HG03196 (cell line): ENCODE measurements at regions not wholly inside any gene's neighbourhood (a gene's known extent, or its start where the extent isn't known, plus 50 kb on each side); places are given as distances from the start of the nearest gene placed in this dataset.

Experiments
- ATAC-seq: cut with Tn5 transposase; IDR thresholded peaks from one replicate; pipeline ENCODE4 v1.9.1; 2021; ENCODE audit not compliant: unreplicated experiment

DNA sequence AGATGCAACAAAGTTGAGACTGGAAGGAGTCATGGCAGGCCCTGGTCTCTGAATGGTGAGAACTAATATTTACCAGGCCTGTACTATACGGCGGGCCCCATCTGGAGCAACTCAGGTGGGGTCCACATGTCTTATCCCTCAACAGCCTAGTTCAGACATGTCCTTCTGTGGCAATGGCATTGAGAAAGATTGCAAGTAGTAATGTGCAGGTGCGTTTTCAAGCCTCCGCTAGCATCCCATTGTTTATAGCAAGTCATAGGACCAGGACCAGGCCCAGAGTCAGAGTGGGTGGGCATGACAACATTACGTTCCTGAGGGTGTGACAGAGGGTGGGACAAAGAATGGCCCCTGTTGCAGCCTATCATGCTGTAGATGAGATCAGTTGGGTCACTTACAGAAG lies 541.1 kb downstream of the EFNB2 start:
- ATAC-seq: no peak

DNA sequence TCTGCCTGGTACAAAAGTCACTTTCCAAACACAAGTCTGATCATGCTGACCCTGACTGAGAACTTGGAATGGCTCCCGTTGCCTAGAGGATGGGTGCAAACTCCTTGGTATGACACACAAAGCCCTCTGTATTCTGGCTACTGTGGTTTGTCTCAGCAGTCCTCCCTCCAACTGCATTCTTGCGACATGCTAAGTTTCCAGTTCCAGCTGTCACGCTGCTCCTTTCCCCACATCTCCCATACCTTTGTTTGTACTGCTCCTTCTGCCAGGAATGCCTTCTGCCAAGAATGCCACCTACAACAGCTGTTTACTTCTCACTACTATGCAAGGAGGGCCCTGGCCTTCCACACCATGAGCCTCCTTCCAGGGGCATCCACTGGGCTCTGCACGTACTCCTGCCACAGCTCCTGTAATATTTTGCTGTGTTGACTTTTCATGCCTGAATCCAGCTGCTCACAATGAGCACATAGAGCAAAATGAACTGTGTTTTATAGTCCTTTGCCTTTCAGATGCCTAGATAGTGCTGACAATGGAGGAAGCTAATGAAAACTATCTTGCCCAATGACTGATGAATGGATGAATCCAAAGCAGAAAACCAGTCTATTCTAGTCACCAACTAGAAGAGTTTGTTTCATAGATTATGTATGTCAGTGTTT lies 543.7 kb downstream of the EFNB2 start:
- ATAC-seq: no peak

DNA sequence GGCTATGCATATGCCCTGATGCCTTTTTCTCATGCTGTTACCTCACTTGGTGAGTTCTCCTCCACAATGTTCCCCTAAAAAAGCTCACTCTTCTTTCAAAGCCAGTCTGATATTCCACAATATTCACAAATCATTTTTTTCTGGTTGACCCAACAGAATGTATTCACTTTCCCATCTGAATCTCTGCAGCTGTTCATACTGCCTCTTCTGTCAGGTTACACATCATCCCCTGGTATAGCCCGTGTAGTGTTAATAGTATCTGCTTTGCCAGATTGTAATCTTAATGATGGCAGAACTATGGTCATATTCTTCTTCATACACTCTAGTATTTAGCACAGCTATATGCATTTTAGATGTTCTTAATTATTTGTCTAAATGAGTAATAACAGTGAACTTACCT lies 544.3 kb downstream of the EFNB2 start:
- ATAC-seq: no peak

DNA sequence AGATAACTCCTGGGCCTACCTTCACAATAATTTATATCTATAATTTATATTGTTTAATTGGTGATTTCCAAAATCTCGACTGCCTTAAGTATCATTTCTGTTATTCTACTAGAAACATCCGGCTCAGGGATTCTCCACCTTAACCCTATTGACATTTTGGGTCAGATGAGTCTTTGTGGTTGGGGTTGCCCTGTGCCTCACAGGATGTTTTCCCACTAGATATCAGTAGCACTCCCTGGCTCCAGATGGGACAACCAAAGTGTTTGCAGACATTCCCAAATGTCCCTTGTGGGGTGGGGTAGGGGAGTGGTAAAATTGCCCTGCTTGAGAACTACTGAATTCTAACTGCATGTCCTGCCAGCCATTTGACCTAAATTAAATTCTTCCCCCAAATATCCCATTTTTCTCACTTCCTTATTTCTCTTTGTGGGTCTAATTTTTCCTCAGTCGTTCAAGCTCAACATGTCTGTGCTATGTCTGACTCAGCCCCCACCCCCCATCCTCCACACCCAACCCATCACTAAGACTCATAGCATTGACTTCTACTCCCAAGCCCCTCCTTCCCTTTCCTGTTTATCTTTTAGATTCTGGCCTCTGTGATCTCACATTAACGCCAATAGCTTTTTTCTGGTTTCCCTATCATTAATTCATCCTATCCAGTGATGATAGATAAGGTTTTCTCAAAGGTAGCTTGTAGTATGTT lies 545.1 kb downstream of the EFNB2 start:
- ATAC-seq: no peak

DNA sequence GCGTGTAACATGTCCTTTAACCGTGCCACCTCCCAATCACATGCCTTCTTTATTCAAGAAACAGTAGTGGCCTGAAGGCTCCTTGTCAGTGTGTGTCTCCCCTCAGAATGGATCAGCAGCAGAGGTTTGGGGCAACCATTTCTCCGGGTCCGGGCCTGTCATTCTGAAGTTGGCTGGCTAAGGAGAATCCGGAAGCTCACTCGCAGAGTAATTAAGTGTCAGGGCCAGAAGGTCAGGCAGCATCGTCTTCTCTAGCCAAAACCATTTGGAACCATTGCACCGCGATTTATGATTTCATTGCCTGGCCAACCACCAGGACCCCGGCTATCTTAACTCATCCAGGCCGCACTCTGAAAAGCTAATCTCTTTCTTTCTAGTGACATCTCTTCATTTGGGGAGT lies 550.8 kb downstream of the EFNB2 start:
- no peak for ATAC-seq

DNA sequence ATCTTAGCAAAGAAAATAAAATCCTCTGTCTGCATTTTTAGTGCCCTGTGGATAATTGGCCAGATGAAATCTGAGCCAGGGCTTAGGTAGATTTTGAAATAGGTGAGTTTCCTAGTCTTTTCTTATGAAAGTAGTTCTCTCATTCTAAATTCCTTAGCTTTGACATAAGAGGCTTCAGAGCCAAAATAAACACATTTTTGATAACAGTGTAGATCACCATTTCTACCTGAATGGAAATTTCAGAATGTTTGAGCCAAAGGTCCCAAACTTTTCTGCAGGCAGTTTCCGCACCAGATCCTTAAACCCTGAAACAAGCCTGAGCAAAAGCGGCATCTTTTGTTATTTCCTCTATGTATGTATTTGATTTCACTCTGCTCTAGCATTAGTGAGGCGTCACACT lies 551.2 kb downstream of the EFNB2 start:
- ATAC-seq: no peak

DNA sequence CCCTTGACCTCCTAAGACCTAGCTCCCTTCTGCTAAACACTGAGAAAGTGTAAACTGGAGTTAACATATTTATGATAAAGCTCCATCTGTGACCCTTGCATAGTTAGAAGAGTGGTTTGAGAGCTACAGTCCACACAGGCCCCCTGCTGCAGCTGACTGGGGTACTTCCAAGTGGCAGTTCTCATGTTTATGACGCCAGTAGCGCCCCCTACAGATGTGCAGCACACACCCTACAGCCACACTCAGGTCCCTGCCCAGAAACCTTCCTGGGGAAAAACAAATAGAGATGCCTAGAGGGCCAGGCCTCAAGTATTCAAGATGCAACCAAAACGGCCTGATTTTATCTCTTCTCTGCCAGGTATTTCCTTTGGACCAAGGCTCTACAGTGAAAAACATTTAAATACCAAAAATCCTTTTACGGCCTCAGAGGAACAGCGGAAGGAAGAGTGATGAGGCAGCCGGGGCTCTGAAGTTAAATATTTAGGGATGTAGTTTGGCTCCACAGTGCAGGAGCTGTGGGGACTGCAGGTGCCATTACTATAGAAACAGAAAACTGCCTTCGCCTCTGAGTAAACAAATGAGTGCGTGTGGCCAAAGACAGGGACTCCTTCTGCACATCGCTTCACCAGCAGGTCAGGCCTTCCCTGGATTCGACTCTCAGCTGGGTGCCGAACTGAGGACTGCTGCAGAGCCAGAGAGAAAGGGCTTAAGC lies 553.1 kb downstream of the EFNB2 start:
- no peak for ATAC-seq

DNA sequence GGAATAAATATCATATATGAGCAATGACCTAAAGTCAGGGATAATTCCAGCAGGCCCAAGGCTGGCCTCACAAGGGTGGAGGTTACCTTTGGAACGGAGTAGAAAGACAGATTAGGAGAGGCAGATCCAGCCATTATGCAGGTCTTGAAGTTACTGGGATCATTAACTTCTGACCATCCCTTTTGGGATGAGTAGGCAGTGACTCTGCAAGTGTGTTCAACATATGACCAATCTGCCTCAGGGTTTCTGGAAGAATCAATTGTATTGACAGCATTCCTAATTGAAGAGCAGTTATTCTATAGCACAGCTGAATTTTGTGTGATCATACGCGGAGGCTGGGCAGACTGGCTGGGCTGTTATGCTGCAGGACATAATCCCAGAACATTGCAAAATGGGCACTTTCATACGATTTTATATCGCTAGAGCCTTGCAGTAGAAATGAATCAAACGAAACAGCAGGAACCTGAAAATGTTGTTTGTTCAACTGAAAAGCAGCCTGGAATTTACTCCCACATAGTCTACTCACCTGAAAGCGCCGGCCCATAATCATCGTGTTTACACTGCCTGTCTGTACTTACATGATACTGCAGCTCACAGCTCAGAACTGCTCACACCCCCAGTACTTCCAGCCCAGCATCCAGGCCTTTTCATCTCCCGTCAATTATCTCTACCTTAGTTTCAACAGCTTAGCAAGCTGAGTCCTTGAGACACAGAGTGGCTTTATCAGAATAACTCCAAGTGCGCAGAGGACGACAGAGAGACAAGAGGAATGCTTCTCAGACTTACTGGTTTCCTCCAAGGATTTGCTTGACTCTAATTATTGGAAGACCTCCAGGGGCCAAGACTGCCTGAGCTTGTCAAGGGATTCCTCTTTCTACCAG lies 556.1 kb downstream of the EFNB2 start:
- ATAC-seq: no peak

DNA sequence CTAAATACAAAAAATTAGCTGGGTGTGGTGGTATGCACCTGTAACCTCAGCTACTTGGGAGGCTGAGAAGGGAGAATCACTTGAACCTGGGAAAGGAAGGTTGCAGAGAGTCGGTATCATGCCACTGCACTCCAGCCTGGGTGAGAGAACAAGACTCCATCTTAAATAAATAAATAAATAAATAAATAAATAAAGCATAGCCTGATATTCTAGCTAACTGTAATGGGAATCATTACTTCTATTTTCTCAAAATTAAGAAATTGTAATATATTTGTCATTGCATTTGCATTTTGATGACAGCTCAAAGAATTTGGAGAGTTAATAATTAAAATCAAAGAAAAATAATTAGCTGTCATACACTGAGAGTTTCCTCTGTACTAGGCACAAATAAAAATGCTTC lies 561.1 kb downstream of the EFNB2 start:
- ATAC-seq: no peak

DNA sequence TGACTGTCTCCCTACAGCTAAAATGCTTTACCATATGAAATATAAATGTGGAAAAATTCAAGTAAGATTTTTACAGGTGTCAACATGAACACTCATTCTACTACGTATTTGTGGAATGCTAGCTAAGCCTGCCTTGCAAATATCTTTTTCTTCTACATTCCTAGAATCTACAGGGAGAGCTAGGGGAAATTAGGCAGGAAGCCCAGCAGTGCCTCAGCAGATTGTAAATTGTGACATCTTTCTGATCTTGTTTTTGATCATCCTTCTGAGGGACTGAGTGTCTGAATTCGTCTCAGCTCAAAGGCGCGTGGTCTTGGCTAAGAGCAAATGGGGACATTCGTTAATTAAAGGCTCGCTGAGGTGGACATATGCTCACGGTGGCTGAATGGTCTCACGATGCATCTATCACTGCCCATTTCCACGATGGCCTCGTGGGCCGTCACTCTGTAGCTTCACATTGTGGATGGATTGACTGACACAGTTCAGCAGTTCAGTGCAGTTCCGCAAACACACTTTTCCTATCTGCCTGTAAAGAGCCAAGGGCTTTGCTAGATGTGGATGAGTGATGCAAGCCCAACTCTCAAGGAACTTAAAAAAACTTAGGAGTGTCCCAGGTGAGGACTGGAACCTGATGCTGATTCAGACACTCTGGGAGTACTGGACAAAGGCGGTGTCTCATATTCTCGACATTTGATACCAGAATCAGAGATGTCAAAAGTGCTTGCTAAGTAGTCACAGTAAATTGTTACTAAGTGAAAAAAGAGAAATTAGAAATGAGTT lies 562.5 kb downstream of the EFNB2 start:
- ATAC-seq: no peak

DNA sequence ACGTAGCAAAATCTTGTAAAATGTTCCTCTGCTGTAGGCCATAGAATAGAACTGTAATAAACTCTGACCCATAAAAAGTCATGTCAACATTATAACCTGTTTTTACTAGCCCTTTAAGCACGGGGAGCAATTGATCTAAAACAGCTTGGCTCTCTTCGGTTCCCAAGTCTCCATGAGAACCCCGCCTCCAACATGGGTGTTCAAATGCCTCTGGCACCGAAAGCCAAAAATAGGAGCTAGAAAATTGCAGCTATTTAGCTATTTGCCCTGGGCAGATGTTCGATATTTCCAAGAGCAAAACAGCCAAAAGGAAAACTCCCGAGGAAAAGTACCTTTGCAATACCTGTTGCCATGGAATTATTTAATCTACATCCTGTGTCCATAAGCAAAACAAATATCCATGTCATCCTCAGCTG lies 563.1 kb downstream of the EFNB2 start:
- no peak for ATAC-seq

DNA sequence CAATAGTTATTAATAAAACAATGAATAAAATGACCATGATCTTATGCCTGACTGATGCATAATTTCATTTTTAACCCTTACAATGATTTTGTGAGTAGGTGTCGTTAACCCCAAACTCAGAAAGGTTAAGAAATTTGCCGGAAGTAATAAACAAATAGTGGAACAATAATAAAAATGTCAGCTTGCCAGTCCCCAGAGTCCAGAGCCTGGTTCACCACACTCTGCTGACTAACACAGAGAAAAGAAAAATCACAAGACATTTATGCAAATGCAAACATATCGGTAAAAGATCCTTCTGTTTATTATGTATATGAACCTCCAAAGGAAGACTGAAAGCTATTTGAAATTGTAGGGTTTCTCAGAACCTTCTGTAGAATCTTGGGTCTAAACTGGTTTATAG lies 563.7 kb downstream of the EFNB2 start:
- ATAC-seq: no peak

DNA sequence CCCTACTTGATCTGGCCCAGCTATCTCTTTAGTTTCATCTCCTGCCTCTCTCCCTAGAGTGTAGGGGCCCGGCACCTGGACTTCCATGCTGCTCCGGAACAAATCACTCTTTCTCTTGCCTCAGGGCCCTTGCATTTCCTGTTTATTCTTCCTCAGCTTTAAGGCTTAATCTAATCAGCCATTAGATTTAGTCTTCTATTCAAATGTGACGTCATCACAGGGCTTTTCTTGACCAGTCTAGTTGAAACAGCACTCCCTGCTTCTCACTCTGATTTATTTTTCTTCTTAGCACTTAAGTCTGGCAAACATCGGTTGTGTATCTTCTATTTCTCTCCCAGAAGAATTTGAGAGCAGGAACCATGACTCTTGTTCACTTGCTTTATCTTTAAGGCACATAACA lies 564.1 kb downstream of the EFNB2 start:
- no peak for ATAC-seq

DNA sequence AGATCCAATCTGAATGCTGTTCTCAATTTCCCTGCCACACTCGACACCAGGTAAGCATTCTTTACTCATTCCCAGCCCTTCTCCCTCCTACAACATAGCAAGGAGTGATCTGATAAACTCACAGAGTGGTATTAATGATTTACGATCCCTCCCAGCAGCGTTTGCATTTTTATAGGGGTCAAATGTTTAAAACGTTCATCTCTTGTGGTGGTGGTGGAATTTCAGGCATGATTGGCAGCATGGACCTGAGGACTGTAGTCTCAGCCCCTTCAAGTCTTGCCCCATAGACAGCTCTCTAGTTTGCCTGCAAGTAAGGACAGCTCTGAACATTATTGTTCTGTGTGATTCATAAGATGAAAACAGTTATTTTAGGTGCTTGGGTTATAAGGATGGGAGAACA lies 565.7 kb downstream of the EFNB2 start:
- ATAC-seq: no peak

DNA sequence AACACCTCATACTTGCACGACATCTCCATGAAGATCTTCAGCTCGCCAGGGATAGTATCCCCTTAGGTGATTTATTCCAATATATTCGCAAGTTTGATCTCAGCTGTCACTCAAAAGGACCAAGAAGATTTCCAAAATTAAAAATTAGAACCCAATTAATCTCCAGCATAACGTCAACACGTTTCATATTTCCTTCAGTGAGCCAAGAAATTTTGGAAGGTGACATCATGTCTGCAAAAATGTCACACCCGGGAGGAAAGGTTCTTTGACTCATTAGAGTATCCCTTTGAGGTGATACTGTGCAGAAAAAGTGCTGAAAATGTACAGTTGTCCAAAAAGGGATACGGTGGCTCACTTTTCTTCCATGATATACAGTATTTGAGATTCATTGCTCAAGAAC lies 569.6 kb downstream of the EFNB2 start:
- ATAC-seq: no peak

DNA sequence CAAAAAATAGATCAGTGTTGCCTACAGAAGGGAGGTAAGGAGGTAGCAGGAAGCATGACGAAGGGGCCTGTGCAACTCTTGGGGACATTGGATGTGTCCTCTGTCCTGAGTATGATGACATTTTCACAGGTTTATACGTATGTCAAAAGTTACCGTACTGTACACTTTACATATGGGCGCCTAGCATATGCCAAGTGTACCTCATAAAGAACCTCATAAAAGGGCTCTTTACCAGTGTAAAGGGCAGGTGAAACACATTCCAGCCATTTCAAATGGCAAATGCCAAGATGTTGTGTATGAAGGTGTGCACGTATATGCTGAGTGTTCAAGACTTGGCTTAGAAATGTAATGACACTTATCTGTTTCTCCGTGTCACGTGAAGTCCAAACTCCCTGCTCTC lies 573.4 kb downstream of the EFNB2 start:
- ATAC-seq: no peak

DNA sequence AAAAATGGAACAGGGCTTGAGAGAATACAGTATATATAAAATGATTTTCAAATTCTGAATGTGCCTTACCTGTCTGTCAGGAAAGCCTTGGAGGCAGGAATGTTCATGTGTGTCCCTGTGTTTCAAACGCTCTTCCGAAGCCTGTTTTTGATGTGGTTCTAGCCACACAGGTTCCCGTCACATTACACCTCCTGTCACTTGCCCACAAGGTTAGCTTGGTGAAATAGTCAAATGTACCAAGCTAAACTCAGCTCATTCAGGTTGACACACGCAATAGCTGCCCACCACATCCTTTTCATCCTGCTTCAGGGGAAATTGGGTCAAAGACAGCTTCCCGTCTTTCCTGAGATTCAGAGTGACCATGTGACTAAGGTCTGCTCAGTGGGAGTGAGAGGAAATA lies 574.0 kb downstream of the EFNB2 start:
- ATAC-seq: no peak

DNA sequence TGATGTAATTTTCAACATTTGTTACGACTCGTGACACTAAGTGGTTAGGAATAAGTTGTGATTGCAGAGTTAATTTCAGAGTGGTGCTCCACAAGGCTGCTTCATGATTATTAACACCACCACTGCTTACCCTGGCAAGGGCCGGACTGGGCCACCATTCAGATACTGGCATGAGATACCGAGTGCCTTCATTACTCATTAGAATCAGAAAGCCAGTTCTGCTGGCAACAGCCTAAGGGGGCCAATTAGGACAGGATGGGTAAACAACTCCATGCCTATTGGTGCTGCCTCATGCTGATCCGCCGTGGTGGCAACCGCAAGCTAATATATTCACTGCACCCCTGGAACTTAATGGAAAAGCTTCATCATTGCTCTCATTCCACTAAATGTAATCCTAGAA lies 575.1 kb downstream of the EFNB2 start:
- ATAC-seq: no peak

DNA sequence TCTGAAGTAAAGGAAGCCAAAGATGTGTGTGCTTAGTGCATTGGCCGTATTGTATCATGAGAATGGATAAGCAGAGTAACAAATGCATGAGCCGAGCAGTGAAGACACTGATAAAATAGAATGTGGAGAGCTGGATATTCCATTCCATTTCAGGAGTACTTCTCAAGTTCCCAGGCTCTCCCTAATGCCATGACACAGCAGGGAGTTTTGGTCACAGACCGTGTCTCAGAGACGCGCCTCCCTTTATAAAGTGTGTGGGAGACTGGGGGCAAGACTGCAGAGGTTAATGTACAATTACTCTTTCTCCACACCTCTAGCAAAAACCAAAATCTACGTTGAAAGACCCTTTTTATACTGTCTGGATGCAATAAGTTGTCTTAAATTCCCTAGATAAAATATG lies 575.6 kb downstream of the EFNB2 start:
- no peak for ATAC-seq

DNA sequence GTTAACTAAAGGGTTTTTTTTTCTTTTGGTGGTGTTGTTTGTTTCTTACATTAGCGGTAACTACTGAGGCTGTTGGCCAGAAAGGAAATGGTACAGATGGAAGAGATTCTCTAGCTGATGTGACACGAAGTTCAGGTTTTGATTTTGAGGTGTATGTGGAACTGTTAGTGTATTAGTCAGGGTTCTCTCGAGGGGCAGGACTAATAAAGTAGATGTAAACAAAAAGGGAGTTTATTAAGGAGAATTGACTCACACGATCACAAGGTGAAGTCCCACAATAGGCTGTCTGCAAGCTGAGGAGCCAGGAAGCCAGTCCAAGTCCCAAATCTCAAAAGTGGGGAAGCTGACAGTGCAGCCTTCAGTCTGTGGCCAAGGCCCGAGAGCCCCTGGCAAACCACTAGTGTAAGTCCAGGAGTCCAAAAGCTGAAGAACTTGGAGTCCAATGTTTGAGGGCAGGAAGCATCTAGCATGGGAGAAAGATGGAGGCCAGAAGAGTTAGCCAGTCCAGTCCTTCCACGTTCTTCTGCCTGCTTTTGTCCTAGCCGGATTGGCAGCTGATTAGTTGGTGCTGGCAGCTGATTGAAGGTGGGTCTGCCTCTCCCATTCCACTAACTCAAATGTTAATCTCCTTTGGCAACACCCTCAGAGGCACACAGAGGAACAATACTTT lies 577.6 kb downstream of the EFNB2 start:
- no peak for ATAC-seq
